Activated gamma-delta T cell treated with Interleukin-2 at 50 U/mL for 16 hours (primary cell): ENCODE measurements at regions not wholly inside any gene's neighbourhood (a gene's known extent, or its start where the extent isn't known, plus 50 kb on each side); places are given as distances from the start of the nearest gene placed in this dataset.
"Not testable (repeated sequence)": the region's sequence is repeated elsewhere in the genome, so short reads cannot be mapped to it uniquely, and the experiment has no call there.

Source experiments
- DNase-seq: peaks from one replicate; pipeline ENCODE4 v3.0.0-alpha.2; 2020

GRCh38 chrX:5695971-5696370 lies 532.7 kb downstream of the NLGN4X start:
- DNase-seq: no peak

- DNase-seq: no peak
Measured at GRCh38 chrX:5683996-5684395, 544.7 kb downstream of the NLGN4X start.

- DNase-seq: no peak
Measured at GRCh38 chrX:5681159-5681558, 547.5 kb downstream of the NLGN4X start.

DNA sequence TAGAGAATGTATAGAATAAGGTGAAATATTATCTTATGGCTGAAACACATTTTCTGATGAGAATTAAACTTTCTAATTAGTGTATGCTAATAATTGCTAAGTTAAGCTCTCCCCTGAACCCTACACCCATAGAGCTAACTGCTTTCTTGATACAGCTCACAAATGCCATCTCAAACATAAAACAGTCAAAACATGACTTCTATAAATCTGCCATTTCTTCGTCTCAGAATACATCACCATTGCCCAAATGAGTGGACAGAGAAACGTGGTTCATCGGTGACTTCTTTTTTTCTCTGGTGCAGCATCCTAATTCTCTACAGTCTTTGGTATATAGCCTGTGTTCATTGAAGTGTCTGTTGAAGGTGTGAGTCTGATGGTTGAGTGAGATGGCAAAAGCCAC lies 554.6 kb downstream of the NLGN4X start:
- no peak for DNase-seq

DNA sequence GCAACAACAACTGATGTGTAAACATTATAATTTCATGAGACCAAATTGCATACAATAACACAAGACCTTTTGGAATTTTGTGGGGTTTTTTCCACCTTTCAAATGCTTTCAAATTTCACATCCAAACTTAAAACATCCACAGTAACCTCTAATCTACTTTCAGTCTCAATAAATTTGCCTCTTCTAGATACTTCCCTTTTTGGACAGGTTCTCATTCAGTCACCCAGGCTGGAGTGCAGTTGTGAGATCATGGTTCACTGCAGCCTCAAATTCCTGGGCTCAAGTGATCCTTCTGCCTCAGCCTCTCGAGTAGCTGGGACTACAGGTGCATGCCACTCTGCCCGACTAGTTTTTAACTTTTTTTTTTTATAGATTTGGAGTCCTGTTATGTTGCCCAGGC lies 556.6 kb downstream of the NLGN4X start:
- no peak for DNase-seq

DNA sequence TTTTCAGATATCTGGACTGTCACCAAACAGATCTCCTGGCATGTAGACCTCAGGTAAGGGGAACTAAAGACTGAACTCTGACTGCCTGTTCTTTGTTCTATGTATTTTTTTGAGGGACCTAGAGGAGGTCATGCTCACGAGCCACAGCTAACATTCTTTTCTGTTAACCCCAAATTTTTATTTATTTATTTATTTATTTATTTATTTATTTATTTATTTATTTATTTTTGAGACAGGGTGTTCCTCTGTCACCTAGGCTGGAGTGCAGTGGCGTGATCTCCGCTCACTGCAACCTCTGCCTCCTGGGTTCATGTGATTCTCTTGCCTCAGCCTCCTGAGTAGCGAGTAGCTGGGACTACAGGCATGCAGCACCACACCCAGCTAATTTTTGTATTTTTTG lies 562.0 kb downstream of the NLGN4X start:
- not testable (repeated sequence) for DNase-seq

DNA sequence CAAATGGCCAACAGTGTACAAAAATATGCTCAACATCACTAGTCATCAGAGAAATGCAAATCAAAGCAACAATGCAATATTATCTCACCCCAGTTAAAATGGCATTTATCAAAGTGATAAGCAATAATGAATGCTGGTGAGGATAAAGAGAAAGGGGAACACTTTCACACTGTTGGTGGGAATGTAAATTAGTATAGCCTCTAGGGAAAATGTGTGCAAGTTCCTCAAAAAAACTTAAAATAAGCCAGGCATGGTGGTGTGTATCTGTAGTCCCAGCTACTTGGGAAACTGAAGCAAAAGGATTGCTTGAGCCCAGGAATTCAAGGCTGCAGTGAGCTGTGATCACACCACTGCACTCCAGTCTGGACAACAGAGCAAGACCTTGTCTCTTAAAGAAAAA lies 572.1 kb downstream of the NLGN4X start:
- DNase-seq: no peak

DNA sequence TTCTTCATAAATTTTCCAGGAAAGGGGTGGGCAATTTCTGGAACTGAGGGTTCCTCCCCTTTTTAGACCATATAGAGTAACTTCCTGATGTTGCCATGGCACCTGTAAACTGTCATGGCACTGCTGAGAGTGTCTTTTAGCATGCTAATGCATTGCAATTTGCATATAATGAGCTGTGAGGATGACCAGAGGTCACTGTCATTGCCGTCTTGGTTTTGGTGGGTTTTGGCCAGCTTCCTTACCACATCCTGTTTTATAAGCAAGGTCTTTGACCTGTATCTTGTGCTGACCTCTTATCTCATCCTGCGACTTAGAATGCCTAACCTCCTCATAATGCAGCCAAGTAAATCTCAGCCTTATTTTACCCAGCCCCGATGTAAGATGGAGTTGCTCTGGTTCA lies 577.8 kb downstream of the NLGN4X start:
- DNase-seq: no peak

- DNase-seq: no peak
Measured at GRCh38 chrX:5648941-5649568, 579.6 kb downstream of the NLGN4X start.

DNA sequence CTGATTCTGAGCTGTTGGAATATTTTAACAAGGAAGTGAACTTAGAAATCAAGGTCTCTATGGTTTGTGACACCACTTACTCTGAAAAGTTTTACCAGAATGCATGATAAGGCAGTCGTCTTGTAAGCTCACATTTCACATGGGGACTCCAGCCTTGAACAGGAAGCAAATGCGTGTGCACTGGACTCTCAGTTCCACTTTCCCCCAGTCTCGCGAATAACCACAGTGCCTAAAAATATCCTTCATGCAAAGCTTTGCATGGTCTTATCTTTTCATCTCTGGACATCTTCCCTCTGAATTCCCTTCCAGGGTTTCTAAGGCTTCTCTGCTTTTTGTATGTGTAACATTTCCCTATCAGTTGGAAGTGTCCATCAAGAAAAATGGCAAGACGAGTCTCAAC lies 581.8 kb downstream of the NLGN4X start:
- no peak for DNase-seq

DNA sequence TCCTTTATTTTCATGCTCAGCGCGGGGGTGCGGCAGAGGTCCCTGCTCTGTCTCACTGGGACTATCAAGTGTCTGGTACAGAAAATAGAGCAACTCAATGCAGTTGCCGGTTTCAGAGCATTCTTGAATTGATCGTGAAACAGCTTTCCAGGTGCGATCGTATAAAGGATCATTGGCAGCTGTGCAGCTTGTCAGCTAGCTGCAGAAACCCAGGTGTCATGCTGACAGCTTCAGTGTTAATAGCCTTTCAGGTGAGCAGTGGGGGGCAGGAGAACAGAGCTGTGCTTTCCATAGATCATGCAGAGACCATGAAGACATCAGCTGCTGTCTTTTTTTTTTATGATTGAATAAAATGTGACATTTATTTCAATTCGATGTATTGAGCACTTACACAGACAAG lies 583.9 kb downstream of the NLGN4X start:
- DNase-seq: no peak

DNA sequence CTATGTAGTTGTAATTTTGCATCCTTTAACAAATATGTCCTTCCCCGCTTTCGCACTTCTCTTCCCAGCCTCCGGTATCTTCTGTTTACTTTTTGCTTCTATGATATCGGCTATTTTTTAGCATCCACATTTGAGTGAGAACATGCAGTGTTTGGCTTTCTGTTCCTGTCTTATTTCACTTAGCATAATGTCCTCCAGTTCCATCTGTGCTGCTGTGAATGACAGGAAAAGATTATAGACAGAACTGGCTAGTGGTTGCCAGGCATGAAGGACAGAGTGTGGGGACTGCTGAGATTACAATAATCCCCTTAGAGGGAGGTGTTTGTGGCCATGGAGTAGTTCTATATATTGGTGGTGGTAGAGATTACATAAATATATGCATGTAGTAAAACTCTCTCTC lies 588.6 kb downstream of the NLGN4X start:
- DNase-seq: no peak

- DNase-seq: no peak
Measured at GRCh38 chrX:5638572-5638971, 590.1 kb downstream of the NLGN4X start.

DNA sequence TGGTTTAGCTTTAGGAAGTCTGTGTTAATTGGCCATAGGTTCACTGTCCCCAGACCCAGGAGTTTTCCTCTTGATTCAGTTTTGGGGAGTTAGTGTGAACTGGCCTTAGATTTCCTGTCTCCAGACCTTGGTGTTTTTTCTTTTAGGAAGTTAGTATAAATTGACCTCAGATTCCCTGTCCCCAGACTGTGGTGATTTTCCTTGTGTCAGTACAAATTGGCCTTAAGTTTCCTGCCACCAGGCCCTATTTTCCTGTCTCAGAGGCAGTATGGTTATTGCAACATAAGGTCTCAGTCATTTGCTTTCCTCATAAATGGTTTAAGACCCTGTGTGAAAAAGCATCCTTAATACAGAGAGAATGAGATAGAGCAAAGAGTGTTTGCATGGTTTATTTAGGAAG lies 595.8 kb downstream of the NLGN4X start:
- no peak for DNase-seq

DNA sequence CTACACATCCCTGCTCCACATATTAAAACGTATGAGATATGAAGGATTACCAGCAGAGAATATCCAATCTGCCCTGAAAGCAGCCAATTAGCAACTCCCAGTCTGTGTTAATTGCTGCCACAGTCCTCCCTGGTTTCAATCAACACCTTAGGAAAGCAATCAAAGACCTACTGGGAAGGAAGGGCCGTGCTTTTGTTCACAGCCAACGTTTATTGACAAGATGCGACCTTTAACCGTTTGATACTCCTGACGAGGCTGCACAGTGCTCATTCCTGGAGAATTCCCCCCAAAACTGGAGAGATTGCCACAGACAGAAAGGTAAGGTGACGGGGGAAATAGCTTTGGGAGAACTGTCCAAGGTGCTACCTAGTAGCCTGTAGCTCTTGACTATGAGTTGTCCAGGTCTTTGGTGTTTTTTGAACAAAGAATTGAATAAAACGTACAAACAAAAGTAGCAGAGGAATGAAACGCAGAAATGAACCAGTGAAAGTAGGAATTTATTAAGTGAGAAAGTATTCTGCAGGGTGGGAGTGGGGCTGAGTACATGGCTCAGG lies 596.5 kb downstream of the NLGN4X start:
- DNase-seq: no peak

DNA sequence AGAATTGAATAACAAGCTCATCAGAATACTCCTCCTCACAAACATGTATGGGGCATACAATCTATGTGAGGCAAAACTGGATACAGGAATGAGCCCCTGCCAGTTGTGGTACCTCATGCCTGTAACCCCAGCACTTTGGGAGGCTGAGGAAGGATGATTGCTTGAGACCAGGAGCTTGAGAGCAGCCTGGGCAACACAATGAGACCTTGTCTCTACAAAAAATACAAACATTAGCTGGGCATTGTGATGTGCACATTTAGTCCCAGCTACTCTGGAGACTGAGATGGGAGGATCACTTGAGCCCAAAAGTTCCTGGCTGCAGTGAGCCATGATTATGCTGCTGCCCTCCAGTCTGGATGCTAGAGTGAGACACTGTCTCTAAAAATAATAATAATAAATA lies 611.0 kb downstream of the NLGN4X start:
- DNase-seq: no peak

DNA sequence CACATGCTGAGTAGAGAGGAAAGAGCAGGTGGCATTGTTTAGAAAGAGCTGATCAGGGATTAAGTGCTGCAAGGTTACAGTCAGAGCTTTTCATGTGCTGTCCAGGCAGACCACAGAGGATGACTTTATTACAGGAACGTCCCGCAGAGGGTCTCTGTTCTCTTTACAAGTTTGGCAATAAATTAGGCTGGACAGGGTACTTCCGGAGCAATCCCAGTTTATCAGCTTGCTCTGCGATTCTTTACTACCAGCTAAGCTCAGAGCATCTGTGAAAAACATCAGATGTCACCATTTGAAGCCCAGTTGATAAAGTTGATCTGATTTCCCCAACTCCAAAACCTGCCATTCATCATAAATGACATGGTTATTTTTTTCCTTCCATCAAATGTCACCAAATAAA lies 633.1 kb downstream of the NLGN4X start:
- no peak for DNase-seq

DNA sequence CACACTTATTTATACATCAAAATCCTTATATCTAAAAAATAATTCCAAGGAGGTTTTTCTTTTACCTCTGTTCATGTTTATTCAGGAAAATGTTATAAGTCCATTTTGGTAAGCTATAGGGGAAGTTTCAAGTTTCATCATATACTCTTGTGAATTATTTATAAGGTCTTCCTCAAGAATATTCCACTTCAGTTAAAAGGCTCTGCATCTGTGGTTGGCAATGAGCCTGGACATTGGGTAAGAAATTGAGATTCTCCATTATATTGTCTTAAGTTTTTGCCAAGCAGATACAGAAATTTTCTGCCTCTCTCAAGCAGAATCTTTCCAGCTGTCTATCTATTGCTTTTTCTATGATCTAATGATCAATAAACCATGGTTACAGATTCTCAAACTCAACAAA lies 641.9 kb downstream of the NLGN4X start:
- DNase-seq: no peak

GRCh38 chrX:5575407-5575806 lies 653.3 kb downstream of the NLGN4X start:
- DNase-seq: no peak

DNA sequence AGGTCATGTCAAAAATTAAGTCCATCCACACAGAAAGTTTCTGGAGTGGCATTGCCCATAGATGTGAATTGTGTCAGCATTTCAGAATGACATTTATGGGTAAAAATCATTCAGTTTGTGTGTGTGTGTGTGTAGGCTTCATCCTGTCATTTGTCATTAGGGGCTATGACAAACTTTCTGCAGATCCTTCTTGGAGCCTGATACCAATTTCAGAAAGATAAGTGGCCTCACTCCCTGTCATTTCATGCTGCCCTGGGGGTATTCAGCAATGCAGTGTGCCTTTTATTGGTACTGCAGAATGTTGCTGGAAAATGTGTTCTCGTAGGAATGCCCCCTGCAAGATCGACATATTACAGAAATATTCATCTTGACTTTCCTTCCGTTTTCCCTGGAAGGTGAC lies 659.7 kb downstream of the NLGN4X start:
- DNase-seq: no peak

DNA sequence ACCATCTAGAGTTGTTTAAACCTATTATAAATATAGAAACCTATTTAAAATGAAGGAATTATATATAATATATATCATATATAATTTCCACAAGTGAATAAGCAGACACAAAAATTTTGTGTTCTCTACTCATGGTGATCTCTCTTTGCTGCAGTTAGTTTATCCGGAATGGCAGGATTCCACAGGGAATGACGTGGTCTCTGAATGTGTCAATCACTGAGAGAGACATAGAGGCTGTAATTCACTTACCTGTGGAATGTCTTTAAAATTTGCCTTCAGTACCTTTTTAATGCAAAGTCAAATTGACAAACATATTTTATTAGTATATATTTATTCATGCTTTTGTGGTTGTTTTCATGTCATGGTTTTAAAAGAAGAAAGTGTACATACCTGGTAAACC lies 669.3 kb downstream of the NLGN4X start:
- DNase-seq: no peak

- no peak for DNase-seq
Measured at GRCh38 chrX:5549512-5549911, 679.2 kb downstream of the NLGN4X start.

GRCh38 chrX:5537098-5537497 lies 691.6 kb downstream of the NLGN4X start:
- DNase-seq: no peak

- DNase-seq: no peak
Measured at GRCh38 chrX:5536261-5536660, 692.4 kb downstream of the NLGN4X start.

DNA sequence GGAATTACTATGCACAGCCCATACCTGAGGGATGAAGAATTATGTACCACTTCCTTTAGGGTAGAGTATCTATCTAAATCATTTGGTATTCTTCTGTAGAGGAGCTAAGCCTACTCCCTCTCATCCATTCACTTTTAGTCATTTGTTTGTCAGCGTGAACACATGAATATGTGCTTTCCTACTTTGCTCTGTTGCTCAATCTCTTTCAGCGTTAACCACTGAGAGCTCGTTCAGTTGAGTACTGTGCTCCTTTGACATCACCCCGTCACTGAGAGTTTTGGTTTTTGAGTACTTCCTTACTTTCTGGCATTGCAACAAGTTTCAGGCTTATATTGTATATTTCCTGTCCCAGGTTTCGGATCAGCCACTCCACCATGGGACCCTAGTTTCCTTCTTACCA lies 700.6 kb downstream of the NLGN4X start:
- no peak for DNase-seq

DNA sequence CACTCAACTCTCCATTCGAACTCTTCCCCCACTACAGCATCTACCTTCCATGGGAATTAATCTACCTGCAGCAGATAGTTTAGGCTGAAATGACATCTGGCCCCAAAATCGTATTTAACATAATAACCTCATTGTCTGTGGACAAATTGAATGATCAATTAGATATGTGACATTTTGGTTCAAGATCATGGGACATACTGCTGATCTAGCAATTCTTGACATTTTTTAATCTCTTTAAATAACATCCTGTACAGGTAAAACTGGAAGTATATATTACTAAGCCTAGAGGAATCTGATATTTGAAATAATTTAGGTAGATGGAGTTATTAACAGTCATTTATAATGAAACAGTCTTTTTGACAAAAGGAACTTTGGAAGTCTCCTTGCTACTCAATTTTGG lies 702.5 kb downstream of the NLGN4X start:
- DNase-seq: no peak
